Cardiac fibroblast (primary cell): ENCODE measurements at regions not wholly inside any gene's neighbourhood (a gene's known extent, or its start where the extent isn't known, plus 50 kb on each side); places are given as distances from the start of the nearest gene placed in this dataset.

ENCODE experiments used
- DNase-seq, 2 donors: peaks; one replicate each; pipeline versions ENCODE4 v3.0.0 to v3.0.0-alpha.2; 2010; ENCODE audit warnings: low read depth in 2 of 2
- H3K4me3 ChIP-seq, 2 donors: replicated peaks in 1 of 2; 1 replicate in 1 of 2; 2 replicates in 1 of 2; pipeline ENCODE4 v1.5.1; 2011; ENCODE audit warnings: low read depth in 2 of 2, low read length in 2 of 2, mild to moderate bottlenecking in 2 of 2, moderate library complexity in 1 of 2
- CTCF ChIP-seq: IDR thresholded peaks from one replicate; pipeline ENCODE4 v1.5.1; 2011; ENCODE audit warnings: low read depth, mild to moderate bottlenecking, low read length, inconsistent platforms

- no peak for TF ChIP-seq CTCF
These were observed 85.2 kb downstream of the GLI2 start for GRCh38 chr2:120820953-120821279.

GRCh38 chr2:120821446-120822160 is 85.9 kb downstream of the GLI2 start:
- no peak overlapping the region for H3K4me3 ChIP-seq
- TF ChIP-seq CTCF = no peak
- no peak for DNase-seq

More at GRCh38 chr2:120820953-120821279, 85.2 kb downstream of the GLI2 start:
- H3K4me3 ChIP-seq = no peak overlapping the region
- DNase-seq = peak; percentile 44 to 62

- H3K4me3 ChIP-seq = no peak overlapping the region
- no peak for DNase-seq
- TF ChIP-seq CTCF = no peak
These were observed 87.3 kb downstream of the GLI2 start for GRCh38 chr2:120822933-120823332.

- no peak overlapping the region for H3K4me3 ChIP-seq
- DNase-seq = no peak
- TF ChIP-seq CTCF = no peak
These were observed 87.9 kb downstream of the GLI2 start for GRCh38 chr2:120823551-120823950.

- H3K4me3 ChIP-seq = no peak overlapping the region
- no peak for DNase-seq
- TF ChIP-seq CTCF = no peak
These were observed 88.6 kb downstream of the GLI2 start for GRCh38 chr2:120824246-120824645.

DNA sequence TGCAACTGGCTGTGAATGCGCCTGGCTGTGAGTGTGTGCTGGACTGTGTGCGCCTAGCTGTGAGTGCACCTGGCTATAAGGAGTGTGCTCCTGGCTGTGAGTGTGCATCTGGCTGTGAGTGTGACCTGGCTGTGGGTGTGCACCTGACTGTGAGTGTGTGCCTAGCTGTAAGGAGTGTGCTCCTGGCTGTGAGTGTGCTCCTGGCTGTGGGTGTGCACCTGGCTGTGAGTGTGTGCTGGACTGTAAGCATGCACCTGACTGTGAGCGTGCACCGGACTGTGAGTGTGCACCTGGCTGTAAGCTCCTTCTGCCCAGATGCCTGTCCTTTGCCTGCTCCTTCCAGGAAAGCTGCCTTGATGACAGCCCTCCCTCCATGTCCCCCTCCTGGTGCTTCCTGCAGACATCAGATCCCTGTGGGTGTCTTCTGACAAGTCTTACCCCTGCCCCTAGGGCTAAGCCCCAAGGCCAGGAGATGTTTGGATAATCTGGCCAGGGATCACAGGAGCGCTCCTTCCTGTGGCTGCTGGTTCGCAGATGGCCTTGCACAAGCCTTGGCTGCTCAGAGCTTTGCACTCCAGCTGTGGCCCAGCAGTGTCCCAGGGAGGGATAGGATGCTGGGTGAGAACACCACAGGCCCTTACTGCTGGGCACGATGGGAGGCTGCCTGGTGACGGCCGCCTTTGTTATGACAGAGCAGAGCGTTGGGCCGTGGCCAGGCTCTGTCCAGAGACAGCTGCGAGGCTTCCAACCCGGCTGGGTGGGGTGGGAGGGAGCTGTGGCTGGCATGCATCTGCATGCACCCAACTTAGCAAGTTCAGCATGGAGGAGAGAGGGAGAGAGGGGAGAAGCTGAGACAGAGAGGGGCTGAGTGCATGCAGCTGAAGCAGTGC is 89.9 kb downstream of the GLI2 start:
- no peak for TF ChIP-seq CTCF
- H3K4me3 ChIP-seq = no peak overlapping the region

More for the DNA sequence above, 89.9 kb downstream of the GLI2 start:
- peak; percentile 78 for DNase-seq
